ENCODE measurements at regions not wholly inside any gene's neighbourhood (a gene's known extent, or its start where the extent isn't known, plus 50 kb on each side); places are given as distances from the start of the nearest gene placed in this dataset.
"Not testable (repeated sequence)": the region's sequence is repeated elsewhere in the genome, so short reads cannot be mapped to it uniquely, and the experiment has no call there.

GRCh38 chr2:150812066-150812465 is 324.6 kb upstream of the RND3 start:
- DNase-seq = no peak

DNA sequence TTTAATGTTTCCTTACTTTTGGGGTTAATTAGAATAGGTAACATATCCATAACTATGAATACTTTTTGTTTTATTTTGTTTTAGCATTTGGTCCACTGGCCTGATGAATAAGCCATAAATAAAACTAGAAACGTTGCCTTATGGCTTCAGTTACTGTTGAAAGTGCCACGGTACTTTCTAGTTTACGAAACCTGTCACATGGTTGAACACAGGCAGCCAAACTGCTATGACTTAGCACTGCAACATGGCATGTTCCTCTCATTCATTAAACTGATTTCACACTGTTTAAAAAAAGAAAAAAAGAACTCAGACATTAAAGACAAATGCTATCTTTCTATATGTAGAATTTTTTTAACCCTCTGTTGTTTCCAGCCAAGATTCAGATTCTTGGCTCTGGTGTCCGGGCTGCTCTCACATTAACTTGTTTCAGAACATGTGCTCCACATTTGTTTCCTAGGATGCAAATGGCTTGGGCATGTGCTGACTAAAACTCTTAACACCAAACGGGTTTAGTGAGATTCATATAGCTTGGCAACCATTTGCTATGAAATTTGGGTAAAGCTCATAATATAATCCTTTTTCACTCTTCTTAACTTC is 323.9 kb upstream of the RND3 start:
- DNase-seq = peak; percentile 32

- no peak for DNase-seq
Measured at GRCh38 chr2:150809103-150809502, 321.6 kb upstream of the RND3 start.

DNA sequence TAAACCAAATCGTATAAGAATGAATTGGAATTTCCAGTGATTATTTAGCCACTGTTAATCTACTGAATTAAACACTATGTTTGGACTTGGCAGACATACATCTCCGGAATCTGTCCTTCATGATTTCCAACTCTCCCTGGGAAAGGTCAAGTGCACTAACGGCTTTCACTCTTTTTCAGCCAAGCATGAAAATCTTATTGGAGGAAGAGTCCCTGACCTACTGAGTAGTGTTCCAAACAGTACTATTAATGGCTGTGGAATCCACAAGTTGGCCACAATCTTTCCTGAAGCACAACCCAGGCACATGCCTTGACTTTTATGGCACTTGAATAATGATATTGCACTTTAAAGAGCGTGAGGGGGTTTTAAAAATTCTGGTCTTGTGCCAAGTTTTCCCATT is 318.9 kb upstream of the RND3 start:
- no peak for DNase-seq

GRCh38 chr2:150803689-150804398 is 316.4 kb upstream of the RND3 start:
- no peak for DNase-seq

GRCh38 chr2:150802635-150803034 is 315.2 kb upstream of the RND3 start:
- no peak for DNase-seq

- not testable (repeated sequence) for DNase-seq
Measured at GRCh38 chr2:150796236-150796635, 308.8 kb upstream of the RND3 start.

- no peak for DNase-seq
Measured at GRCh38 chr2:150792780-150793300, 305.4 kb upstream of the RND3 start.

- DNase-seq = no peak
Measured at GRCh38 chr2:150791567-150791966, 304.1 kb upstream of the RND3 start.

DNA sequence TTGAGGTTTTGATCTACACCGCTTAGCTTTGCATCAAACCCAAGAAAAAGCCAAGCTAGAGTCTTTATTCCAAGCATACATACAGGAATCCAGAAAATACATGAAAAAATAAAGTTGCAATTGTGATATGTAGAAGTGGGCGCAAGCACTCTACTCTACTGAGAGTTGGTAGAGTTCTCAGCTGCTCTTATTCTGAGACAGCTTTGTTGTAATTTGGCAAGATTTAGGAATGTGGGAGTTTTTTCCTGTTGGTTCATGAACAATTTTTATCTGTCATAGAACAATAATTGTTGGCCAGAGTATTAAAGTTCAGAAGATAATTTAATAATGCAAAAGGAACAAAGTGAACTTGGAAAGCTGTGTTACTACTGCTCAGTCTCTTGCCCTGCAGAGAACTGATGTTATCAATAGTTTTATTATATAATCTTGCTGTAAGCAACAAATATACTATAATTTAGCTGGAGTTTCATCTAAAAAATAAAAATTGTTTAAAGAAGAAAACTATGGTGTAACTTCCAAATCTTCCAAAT is 302.0 kb upstream of the RND3 start:
- DNase-seq = no peak

DNA sequence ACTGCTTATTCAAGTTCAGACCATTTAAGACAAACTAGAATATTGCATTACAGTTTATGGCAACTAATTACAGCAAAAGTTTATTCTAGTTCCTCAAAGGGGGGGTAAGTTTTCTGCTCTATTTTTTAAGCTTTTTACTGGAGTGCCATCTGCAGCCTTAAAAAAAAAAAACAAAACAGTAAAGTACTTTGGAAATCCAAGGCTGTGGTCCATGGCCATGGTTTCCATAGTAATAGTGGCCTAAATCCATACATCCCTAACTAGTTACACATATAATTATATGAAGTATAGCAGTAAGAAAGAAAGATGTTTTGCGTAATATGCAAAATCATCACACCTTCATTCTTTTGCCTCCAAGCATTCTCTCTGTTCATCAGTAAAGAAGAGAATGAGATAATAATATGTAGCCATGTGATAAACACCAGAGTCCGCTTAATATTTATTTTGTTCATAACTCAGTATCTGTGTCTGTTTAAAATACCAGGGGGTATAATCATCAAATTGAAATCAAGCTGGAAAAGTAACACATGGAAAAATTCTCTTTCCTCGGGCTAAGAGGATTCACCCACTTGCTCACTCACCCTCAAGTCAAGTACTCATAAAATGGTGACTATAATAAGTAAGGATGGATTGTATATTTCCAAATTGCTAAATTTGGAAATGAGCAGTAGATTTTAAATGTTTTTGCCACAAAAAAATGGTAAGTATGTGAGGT is 301.1 kb upstream of the RND3 start:
- no peak for DNase-seq

- DNase-seq = no peak
Measured at GRCh38 chr2:150787353-150788093, 300.1 kb upstream of the RND3 start.

GRCh38 chr2:150784389-150784788 is 296.9 kb upstream of the RND3 start:
- no peak for DNase-seq

- DNase-seq = no peak
Measured at GRCh38 chr2:150783896-150784295, 296.4 kb upstream of the RND3 start.

GRCh38 chr2:150783015-150783414 is 295.5 kb upstream of the RND3 start:
- DNase-seq = no peak

- no peak for DNase-seq
Measured at GRCh38 chr2:150782613-150783012, 295.1 kb upstream of the RND3 start.

DNA sequence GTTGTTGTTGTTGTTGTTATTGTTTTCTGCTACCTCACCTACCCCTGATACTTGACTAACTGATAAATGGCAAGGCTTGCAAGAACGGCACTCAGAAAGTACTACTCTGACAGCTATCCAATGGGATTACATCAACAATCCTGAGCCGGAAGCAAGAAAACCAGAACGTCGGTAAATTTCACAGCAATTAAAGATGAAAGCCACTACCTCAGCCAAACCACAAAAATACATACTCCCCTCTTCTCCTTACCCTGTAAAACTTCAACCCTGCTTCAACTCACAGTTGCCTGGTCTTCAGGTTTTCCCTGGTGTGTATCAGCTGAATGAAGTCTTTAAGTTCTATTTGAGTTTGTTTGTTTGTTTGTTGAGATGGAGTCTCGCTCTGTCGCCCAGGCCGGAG is 293.7 kb upstream of the RND3 start:
- DNase-seq = no peak

- no peak for DNase-seq
Measured at GRCh38 chr2:150778828-150779227, 291.4 kb upstream of the RND3 start.

GRCh38 chr2:150769421-150769820 is 282.0 kb upstream of the RND3 start:
- DNase-seq = no peak

- no peak for DNase-seq
Measured at GRCh38 chr2:150767991-150768746, 280.7 kb upstream of the RND3 start.

DNA sequence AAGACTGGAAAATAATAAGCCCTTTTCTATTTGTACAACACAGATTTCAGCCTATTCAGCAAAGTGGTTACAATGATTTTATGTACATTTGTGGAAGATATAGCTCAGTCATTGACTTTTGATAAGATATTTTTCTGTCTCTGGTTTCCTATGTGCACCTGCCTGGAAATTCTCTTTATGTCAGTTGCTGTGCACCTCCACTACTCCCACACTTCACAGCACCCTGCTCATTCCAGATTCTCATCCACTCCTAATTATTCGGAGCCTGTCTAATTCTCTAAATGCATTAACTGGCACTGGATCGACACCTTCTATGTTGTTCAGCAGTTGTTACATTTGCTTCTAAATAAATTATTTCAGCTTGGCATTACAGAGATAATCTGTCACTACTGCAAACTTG is 275.1 kb upstream of the RND3 start:
- no peak for DNase-seq

DNA sequence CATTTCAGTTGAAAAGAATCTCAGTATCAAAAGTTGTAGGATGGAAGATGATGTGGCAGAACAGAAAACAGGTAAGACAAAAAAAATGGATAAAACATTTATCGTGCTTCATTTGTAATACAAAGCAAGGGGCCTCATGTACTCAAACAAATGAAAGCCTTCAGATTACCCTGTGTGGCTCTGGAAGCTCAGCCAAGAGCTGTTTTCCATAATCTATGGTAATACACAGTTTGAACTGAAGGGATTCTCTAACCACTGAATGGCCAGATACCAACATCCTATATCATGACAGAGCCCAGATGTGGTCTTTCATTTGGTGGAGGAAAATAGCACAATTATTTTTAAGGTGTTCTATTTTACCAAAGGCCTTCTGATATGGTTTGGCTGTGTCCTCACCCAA is 272.1 kb upstream of the RND3 start:
- peak; percentile 7 for DNase-seq

Measured in NCI-H526 treated with DMSO at 0.1 percent for 48 hours (cell line).